AG04449 (cell line): ENCODE measurements at regions not wholly inside any gene's neighbourhood (a gene's known extent, or its start where the extent isn't known, plus 50 kb on each side); places are given as distances from the start of the nearest gene placed in this dataset.
A peak's percentile ranks its signal among the peaks of the same experiment; 100 is the strongest.

Experiments
- CTCF ChIA-PET: fragments of 350-600 bp; formaldehyde crosslinking; extraction: SDS; loops from one replicate; lab custom pipeline; 2021; ENCODE audit warnings: antibody characterized with exemption; lab: Yijun Ruan, JAX
- POLR2A ChIA-PET: fragments of 400-600, 350-600 bp; formaldehyde crosslinking; extraction: SDS; loops from one replicate; lab custom pipeline; 2020; ENCODE audit warnings: antibody characterized with exemption, inconsistent platforms; lab: Yijun Ruan, JAX
- DNase-seq: peaks from one replicate; pipeline ENCODE4 v3.0.0-alpha.2; 2010; ENCODE audit warnings: low read depth, low spot score
- H3K4me3 ChIP-seq: 2 replicates; pipeline ENCODE4 v1.5.1; 2011; ENCODE audit warnings: low read depth, mild to moderate bottlenecking, control low read depth, low read length
- TF ChIP-seq, protein P1 (sequence below): IDR thresholded peaks from one replicate; pipeline ENCODE4 v1.5.1; 2011; ENCODE audit warnings: mild to moderate bottlenecking, moderate library complexity, low read length, control low read depth, inconsistent platforms; ENCODE audit not compliant: insufficient read depth; ENCODE audit errors: missing control alignments

DNA sequence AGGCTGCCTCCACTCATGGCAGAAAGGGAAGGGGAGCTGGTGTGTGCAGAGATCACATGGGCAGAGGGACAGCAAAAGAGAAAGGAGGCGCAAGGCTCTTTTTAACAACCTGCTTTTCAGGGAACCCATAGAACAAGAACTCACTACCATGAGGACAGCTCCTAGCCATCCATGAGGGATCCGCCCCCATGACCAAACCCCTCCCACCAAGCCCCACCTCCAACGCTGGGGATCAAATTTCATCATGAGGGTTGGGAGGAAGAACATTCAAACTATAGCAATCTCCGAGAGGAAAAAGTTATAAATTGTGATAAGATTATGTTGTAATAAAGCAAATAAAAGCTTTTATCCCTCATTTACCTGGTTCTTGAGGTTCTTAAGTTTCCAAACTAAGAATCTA lies 84.7 kb upstream of the LMCD1 start:
- no peak overlapping the region for H3K4me3 ChIP-seq
- no peak for DNase-seq
- TF ChIP-seq, protein P1, sequence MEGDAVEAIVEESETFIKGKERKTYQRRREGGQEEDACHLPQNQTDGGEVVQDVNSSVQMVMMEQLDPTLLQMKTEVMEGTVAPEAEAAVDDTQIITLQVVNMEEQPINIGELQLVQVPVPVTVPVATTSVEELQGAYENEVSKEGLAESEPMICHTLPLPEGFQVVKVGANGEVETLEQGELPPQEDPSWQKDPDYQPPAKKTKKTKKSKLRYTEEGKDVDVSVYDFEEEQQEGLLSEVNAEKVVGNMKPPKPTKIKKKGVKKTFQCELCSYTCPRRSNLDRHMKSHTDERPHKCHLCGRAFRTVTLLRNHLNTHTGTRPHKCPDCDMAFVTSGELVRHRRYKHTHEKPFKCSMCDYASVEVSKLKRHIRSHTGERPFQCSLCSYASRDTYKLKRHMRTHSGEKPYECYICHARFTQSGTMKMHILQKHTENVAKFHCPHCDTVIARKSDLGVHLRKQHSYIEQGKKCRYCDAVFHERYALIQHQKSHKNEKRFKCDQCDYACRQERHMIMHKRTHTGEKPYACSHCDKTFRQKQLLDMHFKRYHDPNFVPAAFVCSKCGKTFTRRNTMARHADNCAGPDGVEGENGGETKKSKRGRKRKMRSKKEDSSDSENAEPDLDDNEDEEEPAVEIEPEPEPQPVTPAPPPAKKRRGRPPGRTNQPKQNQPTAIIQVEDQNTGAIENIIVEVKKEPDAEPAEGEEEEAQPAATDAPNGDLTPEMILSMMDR = no peak
- ChIA-PET POLR2A (no interaction called here), CTCF (interaction anchor here (0.9 to 6.4 kb wide), 39 partner anchors 8 to 1451 kb away, joined by 3 to 171 read pairs (median 7); partner anchors contain the start of gene LMCD1)

DNA sequence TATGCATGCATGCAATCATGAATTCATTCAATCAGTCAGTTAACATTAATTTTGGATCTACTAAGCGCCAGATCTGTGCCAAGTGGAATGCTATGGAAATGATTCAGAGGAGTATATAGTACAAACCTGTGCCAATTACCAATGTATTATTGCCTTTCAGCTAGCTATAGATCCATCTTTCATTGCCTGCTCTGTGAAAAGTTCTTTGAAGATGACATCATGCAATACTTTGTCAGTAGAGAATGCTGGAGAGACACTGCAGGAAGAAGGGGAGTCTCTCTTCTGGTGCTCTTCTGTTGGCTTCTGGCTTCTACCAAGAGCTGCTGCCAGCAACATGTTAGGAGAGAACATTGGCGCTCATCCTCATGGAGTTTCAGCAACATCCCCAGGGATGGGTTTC lies 81.0 kb upstream of the LMCD1 start:
- TF ChIP-seq, protein P1 = no peak
- no peak overlapping the region for H3K4me3 ChIP-seq
- CTCF ChIA-PET = interaction anchor here (1.0 to 2.6 kb wide), 5 partner anchors 11 to 201 kb away, joined by 4 to 11 read pairs (median 11); no protein-coding TSS in a partner anchor
- POLR2A ChIA-PET = interaction anchor here (0.6 kb wide), 1 partner anchor 249 kb away, joined by 3 read pairs; no protein-coding TSS in a partner anchor
- DNase-seq = no peak

DNA sequence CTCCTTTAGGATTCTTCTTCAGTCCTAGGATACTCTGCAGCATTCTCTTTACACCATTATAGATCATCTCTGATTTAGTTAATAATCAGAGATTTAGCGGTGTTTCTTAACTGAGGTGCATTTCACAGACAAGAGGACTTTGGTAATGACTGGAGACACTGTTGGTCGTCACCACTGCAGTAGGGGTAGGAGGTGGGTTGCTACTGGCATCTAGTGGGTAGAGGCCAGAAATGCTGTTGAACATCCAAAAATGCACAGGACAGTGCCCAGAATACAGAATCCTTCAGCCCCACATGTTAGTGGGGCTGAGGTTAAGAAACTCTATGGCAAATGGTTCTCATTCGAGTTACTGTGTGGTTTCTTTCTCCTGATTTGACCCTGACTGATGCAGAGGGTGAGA lies 80.4 kb upstream of the LMCD1 start:
- POLR2A ChIA-PET = interaction anchor here (0.6 kb wide), 1 partner anchor 250 kb away, joined by 3 read pairs; no protein-coding TSS in a partner anchor
- no peak overlapping the region for H3K4me3 ChIP-seq
- TF ChIP-seq, protein P1 = peak; percentile 20
- no peak for DNase-seq
- CTCF ChIA-PET = interaction anchor here (1.0 to 3.0 kb wide), 7 partner anchors 12 to 201 kb away, joined by 4 to 13 read pairs (median 11); no protein-coding TSS in a partner anchor

DNA sequence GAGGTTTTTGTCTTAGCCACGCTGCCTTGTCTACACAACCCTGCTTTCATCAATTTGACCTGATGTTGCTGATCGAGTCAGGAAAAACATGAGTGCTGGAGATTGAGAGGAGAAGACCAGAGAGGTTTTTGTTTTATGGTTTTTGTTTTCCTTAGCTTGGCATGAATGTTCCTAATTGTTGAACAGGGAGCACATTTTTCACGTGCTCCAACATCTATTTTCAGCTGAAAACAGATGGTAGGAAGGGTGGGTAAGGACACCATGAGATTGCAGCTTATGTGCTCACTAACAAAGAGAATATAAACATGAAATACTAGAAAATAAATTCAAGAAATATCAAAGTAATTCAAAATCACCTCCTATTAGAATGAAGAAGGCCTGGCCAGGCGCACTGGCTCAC lies 79.9 kb upstream of the LMCD1 start:
- ChIA-PET CTCF (interaction anchor here (1.1 to 3.0 kb wide), 7 partner anchors 13 to 202 kb away, joined by 3 to 13 read pairs (median 11); no protein-coding TSS in a partner anchor), POLR2A (no interaction called here)
- TF ChIP-seq, protein P1 = no peak
- no peak for DNase-seq
- H3K4me3 ChIP-seq = no peak overlapping the region

DNA sequence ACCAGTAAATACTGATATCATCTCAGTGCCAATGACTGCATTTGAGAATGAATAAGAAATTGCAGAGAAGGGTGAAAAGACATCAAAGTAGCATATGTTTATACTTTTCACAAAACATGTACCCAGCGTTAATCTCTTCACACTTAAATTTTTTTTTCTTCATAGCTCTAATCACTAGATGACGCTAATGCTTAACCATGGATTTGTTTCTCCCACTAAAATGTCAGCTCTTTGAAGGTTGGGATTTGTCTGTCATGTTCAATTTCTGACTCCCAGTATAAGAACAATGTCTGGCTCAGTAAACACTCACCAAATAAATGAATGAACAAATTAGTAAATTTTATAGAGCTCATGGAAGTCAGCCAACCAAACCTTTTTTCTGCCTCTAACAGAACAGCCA lies 78.3 kb upstream of the LMCD1 start:
- no peak for DNase-seq
- TF ChIP-seq, protein P1 = no peak
- ChIA-PET CTCF (interaction anchor here (1.0 to 3.0 kb wide), 13 partner anchors 11 to 202 kb away, joined by 3 to 19 read pairs (median 6); partner anchors contain the start of gene LMCD1), POLR2A (no interaction called here)
- H3K4me3 ChIP-seq = no peak overlapping the region

DNA sequence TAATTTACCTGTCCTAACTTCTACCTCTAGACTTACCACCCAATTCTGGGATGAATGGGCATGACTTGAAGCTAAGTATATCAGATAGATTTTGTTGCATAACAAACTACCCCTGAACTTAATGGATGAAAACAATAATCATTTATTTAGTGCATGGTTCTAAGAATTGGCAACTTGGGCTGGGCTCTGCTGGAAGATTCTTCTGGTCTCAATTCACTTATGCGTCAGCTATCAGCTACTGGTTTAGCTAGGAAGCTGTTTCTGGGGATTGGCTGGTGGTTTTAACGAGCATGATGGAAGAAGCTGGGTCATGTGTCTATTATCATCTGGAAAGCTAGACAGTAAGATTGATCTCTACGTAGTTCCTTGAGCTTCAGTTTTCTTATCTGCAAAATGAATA lies 77.3 kb upstream of the LMCD1 start:
- POLR2A ChIA-PET = no interaction called here
- H3K4me3 ChIP-seq = no peak overlapping the region
- TF ChIP-seq, protein P1 = no peak
- DNase-seq = no peak
- CTCF ChIA-PET = interaction anchor here (1.1 to 3.0 kb wide), 9 partner anchors 10 to 198 kb away, joined by 3 to 19 read pairs (median 7); partner anchors contain the start of gene LMCD1
